Sigmoid colon (tissue), 6 donors: ENCODE measurements at regions not wholly inside any gene's neighbourhood (a gene's known extent, or its start where the extent isn't known, plus 50 kb on each side); places are given as distances from the start of the nearest gene placed in this dataset.

Experiments used
- DNase-seq: peaks from one replicate; pipeline ENCODE4 v3.0.0-alpha.2; 2019
- H3K27ac ChIP-seq, 4 donors: fragments of 200-600 bp; sonication (generic); one replicate each; pipeline ENCODE4 v1.5.1; 2016 to 2019; ENCODE audit warnings: mild to moderate bottlenecking in 1 of 4
- H3K27me3 ChIP-seq, 3 donors: fragments of 200-600 bp; sonication (generic); one replicate each; pipeline ENCODE4 v1.5.1; 2019; ENCODE audit warnings: mild to moderate bottlenecking in 1 of 3
- H3K36me3 ChIP-seq, 4 donors: fragments of 200-600 bp; sonication (generic); one replicate each; pipeline ENCODE4 v1.5.1; 2016 to 2019
- H3K4me1 ChIP-seq, 4 donors: fragments of 200-600 bp; sonication (generic); one replicate each; pipeline ENCODE4 v1.5.1; 2017 to 2019
- H3K4me3 ChIP-seq, 4 donors: fragments of 200-600 bp; sonication (generic); one replicate each; pipeline ENCODE4 v1.5.1; 2017 to 2019; ENCODE audit warnings: mild to moderate bottlenecking in 2 of 4, moderate library complexity in 1 of 4
- H3K9me3 ChIP-seq, 4 donors: fragments of 200-600 bp in 3 of 4; sonication (generic) in 3 of 4; one replicate each; pipeline versions ENCODE4 v1.5.1 to v1.6.1; 2013 to 2019
- CTCF ChIP-seq, 4 experiments: fragments of 450-650 bp in 3 of 4; fragments of 200-600 bp in 1 of 4; IDR thresholded peaks; one replicate each; pipeline ENCODE4 v1.5.1; 2016 to 2019; ENCODE audit warnings: antibody characterized with exemption in 4 of 4, mild to moderate bottlenecking in 3 of 4, moderate library complexity in 2 of 4
- EP300 ChIP-seq, 4 donors: sonication (generic); formaldehyde crosslinking; IDR thresholded peaks; one replicate each; pipeline ENCODE4 v1.6.1; 2017; ENCODE audit warnings: antibody characterized with exemption in 4 of 4
- POLR2A ChIP-seq, 2 donors: fragments of 450-650 bp; IDR thresholded peaks; one replicate each; pipeline ENCODE4 v1.6.1; 2016; ENCODE audit warnings: antibody characterized with exemption in 2 of 2, mild to moderate bottlenecking in 2 of 2, moderate library complexity in 2 of 2
- POLR2AphosphoS5 ChIP-seq, 4 donors: sonication (generic); formaldehyde crosslinking; IDR thresholded peaks; one replicate each; pipeline ENCODE4 v1.6.1; 2017; ENCODE audit warnings: antibody characterized with exemption in 4 of 4
- WGBS, 2 donors: extraction: QIAGEN DNeasy Blood & Tissue Kit; methylation state at CpG; one replicate each; pipeline ENCODE4 v1.1.7; 2013; 5-methylcytosine and 5-hydroxymethylcytosine counted together
- intact Hi-C: fragments of 100-400 bp; cut with DNase I; formaldehyde crosslinking; loops from one replicate; pipeline ENCODE4 v1.15.1; 2023
- donor health status: healthy with polysubstance abuse.
- donor health status: healthy.

- Histone ChIP-seq H3K4me3 (no peak overlapping the region), H3K4me1 (no peaks in the 10 kb centered on the region), H3K27ac (no peak overlapping the region), H3K9me3 (no peaks in the 10 kb centered on the region), H3K36me3 (no peaks in the 10 kb centered on the region), H3K27me3 (no peaks in the 10 kb centered on the region)
- no peak for DNase-seq
- intact Hi-C loops, result no loop called here
- WGBS, 2 donors, result 75 to 77% methylated on average over 7 of the region's 7 CpGs
- TF ChIP-seq POLR2A (IDR thresholded peaks at IDR 0.05) (no peak), EP300 (IDR thresholded peaks at IDR 0.05) (no peak), CTCF (IDR thresholded peaks at IDR 0.05) (no peak)
These were observed 502.8 kb downstream of the NTRK2 start for GRCh38 chr9:85172001-85172978.

GRCh38 chr9:85171163-85171562 lies 501.6 kb downstream of the NTRK2 start:
- H3K27me3 ChIP-seq, result no peaks in the 10 kb centered on the region
- no peaks in the 10 kb centered on the region for H3K9me3 ChIP-seq
- H3K36me3 ChIP-seq, result no peaks in the 10 kb centered on the region
- H3K27ac ChIP-seq, result no peak overlapping the region
- DNase-seq, result no peak
- H3K4me3 ChIP-seq, result no peak overlapping the region
- H3K4me1 ChIP-seq, result no peaks in the 10 kb centered on the region
- TF ChIP-seq EP300 (IDR thresholded peaks at IDR 0.05), result no peak
- no peak for TF ChIP-seq POLR2AphosphoS5 (IDR thresholded peaks at IDR 0.05)
- no peak for TF ChIP-seq POLR2A (IDR thresholded peaks at IDR 0.05)
- TF ChIP-seq CTCF (IDR thresholded peaks at IDR 0.05), result no peak
- intact Hi-C loops, result no loop called here

GRCh38 chr9:85168412-85168811 lies 498.9 kb downstream of the NTRK2 start:
- no peak overlapping the region for H3K27ac ChIP-seq
- no peaks in the 10 kb centered on the region for H3K9me3 ChIP-seq
- 70 to 73% methylated on average over 2 of the region's 2 CpGs for WGBS, 2 donors
- TF ChIP-seq POLR2AphosphoS5 (IDR thresholded peaks at IDR 0.05) (no peak), EP300 (IDR thresholded peaks at IDR 0.05) (no peak), CTCF (IDR thresholded peaks at IDR 0.05) (no peak), POLR2A (IDR thresholded peaks at IDR 0.05) (no peak)
- H3K4me1 ChIP-seq, result no peaks in the 10 kb centered on the region
- H3K36me3 ChIP-seq, result no peaks in the 10 kb centered on the region
- H3K27me3 ChIP-seq, result no peaks in the 10 kb centered on the region
- no peak for DNase-seq
- intact Hi-C loops, result no loop called here
- no peak overlapping the region for H3K4me3 ChIP-seq

- peaks cover 0 to 3% (median under 1%) of the 10 kb centered on the region in 4 donors for H3K9me3 ChIP-seq
- H3K36me3 ChIP-seq, result no peaks in the 10 kb centered on the region
- intact Hi-C loops, result no loop called here
- H3K27ac ChIP-seq, result no peak overlapping the region
- no peak for DNase-seq
- H3K4me1 ChIP-seq, result no peaks in the 10 kb centered on the region
- H3K27me3 ChIP-seq, result no peaks in the 10 kb centered on the region
- no peak overlapping the region for H3K4me3 ChIP-seq
- 85 to 92% methylated on average over 1 of the region's 1 CpG for WGBS, 2 donors
- TF ChIP-seq CTCF (IDR thresholded peaks at IDR 0.05) (no peak), POLR2A (IDR thresholded peaks at IDR 0.05) (no peak)
These were observed 497.6 kb downstream of the NTRK2 start for GRCh38 chr9:85167146-85167545.
